ENCODE measurements at regions not wholly inside any gene's neighbourhood (a gene's known extent, or its start where the extent isn't known, plus 50 kb on each side); places are given as distances from the start of the nearest gene placed in this dataset.

- no peak for DNase-seq (ENCODE audit: low read depth)
- TF ChIP-seq CTCF (IDR thresholded peaks at IDR 0.05; ENCODE audit: insufficient read depth, low read depth, low read length, missing control alignments), result no peak
- no peak overlapping the region for H3K4me3 ChIP-seq (ENCODE audit: low read depth, low read length)
Observed at GRCh38 chr6:139592011-139592410, 217.6 kb upstream of the CITED2 start.

GRCh38 chr6:139591075-139591865 is 216.8 kb upstream of the CITED2 start:
- H3K4me3 ChIP-seq (ENCODE audit: low read depth, low read length), result no peak overlapping the region
- TF ChIP-seq CTCF (IDR thresholded peaks at IDR 0.05; ENCODE audit: insufficient read depth, low read depth, low read length, missing control alignments), result no peak
- DNase-seq (ENCODE audit: low read depth), result no peak

- H3K4me3 ChIP-seq (ENCODE audit: low read depth, low read length), result no peak overlapping the region
- DNase-seq (ENCODE audit: low read depth), result no peak
- no peak for TF ChIP-seq CTCF (IDR thresholded peaks at IDR 0.05; ENCODE audit: insufficient read depth, low read depth, low read length, missing control alignments)
Observed at GRCh38 chr6:139590206-139590605, 215.8 kb upstream of the CITED2 start.

- no peak for DNase-seq (ENCODE audit: low read depth)
- no peak for TF ChIP-seq CTCF (IDR thresholded peaks at IDR 0.05; ENCODE audit: insufficient read depth, low read depth, low read length, missing control alignments)
- H3K4me3 ChIP-seq (ENCODE audit: low read depth, low read length), result no peak overlapping the region
Observed at GRCh38 chr6:139588734-139589593, 214.5 kb upstream of the CITED2 start.

- no peak overlapping the region for H3K4me3 ChIP-seq (ENCODE audit: low read depth, low read length)
- no peak for TF ChIP-seq CTCF (IDR thresholded peaks at IDR 0.05; ENCODE audit: insufficient read depth, low read depth, low read length, missing control alignments)
- no peak for DNase-seq (ENCODE audit: low read depth)
Observed at GRCh38 chr6:139588076-139588639, 213.7 kb upstream of the CITED2 start.

- no peak for TF ChIP-seq CTCF (IDR thresholded peaks at IDR 0.05; ENCODE audit: insufficient read depth, low read depth, low read length, missing control alignments)
- DNase-seq (ENCODE audit: low read depth), result no peak
- no peak overlapping the region for H3K4me3 ChIP-seq (ENCODE audit: low read depth, low read length)
Observed at GRCh38 chr6:139587469-139587868, 213.0 kb upstream of the CITED2 start.

Measured in GM12865 (cell line).